Suprapubic skin (tissue), 4 donors: ENCODE measurements at regions not wholly inside any gene's neighbourhood (a gene's known extent, or its start where the extent isn't known, plus 50 kb on each side); places are given as distances from the start of the nearest gene placed in this dataset.

ENCODE experiments used
- EP300 ChIP-seq: sonication (generic); formaldehyde crosslinking; IDR thresholded peaks from one replicate; pipeline ENCODE4 v1.6.1; 2017; ENCODE audit warnings: antibody characterized with exemption
- POLR2A ChIP-seq, 2 donors: fragments of 450-650 bp; IDR thresholded peaks; one replicate each; pipeline ENCODE4 v1.6.1; 2017; ENCODE audit warnings: antibody characterized with exemption in 2 of 2, mild to moderate bottlenecking in 2 of 2, moderate library complexity in 2 of 2
- POLR2AphosphoS5 ChIP-seq, 3 donors: sonication (generic); formaldehyde crosslinking; IDR thresholded peaks; one replicate each; pipeline ENCODE4 v1.6.1; 2017; ENCODE audit warnings: antibody characterized with exemption in 3 of 3
- TF ChIP-seq, protein P1 (sequence below), 2 donors: fragments of 200-600 bp in 1 of 2; fragments of 450-650 bp in 1 of 2; sonication (generic) in 1 of 2; IDR thresholded peaks; one replicate each; pipeline ENCODE4 v1.5.1; 2016 to 2019; ENCODE audit warnings: antibody characterized with exemption in 2 of 2, mild to moderate bottlenecking in 1 of 2, moderate library complexity in 1 of 2

DNA sequence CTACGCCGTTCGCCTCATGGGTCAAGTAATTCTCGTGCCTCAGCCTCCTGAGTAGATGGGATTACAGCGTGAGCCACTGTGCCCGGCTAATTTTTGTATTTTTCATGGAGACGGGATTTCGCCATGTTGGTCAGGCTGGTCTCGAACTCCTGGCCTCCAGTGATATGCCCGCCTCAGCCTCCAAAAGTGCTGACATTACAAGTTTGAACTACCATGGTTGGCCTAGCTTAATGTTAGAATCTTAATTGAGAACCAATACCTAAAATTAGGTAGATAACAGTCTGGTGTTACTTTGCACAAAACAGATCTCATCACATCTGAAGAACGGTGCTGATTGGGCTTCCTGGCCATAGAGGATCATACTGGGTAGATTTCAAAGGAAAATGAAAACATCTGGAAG lies 184.9 kb downstream of the VEGFC start:
- TF ChIP-seq POLR2A (IDR thresholded peaks at IDR 0.05), result no peak
- TF ChIP-seq, protein P1, sequence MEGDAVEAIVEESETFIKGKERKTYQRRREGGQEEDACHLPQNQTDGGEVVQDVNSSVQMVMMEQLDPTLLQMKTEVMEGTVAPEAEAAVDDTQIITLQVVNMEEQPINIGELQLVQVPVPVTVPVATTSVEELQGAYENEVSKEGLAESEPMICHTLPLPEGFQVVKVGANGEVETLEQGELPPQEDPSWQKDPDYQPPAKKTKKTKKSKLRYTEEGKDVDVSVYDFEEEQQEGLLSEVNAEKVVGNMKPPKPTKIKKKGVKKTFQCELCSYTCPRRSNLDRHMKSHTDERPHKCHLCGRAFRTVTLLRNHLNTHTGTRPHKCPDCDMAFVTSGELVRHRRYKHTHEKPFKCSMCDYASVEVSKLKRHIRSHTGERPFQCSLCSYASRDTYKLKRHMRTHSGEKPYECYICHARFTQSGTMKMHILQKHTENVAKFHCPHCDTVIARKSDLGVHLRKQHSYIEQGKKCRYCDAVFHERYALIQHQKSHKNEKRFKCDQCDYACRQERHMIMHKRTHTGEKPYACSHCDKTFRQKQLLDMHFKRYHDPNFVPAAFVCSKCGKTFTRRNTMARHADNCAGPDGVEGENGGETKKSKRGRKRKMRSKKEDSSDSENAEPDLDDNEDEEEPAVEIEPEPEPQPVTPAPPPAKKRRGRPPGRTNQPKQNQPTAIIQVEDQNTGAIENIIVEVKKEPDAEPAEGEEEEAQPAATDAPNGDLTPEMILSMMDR (IDR thresholded peaks at IDR 0.05), result no peak
- no peak for TF ChIP-seq EP300
- no peak for TF ChIP-seq POLR2AphosphoS5 (IDR thresholded peaks at IDR 0.05)
